SK-N-SH (cell line): ENCODE measurements at regions not wholly inside any gene's neighbourhood (a gene's known extent, or its start where the extent isn't known, plus 50 kb on each side); places are given as distances from the start of the nearest gene placed in this dataset.

Experiments
- CTCF ChIA-PET: fragments of 300-600, 350-600 bp; formaldehyde crosslinking; extraction: SDS; loops from one replicate; lab custom pipeline; 2021; lab: Yijun Ruan, JAX
- POLR2A ChIA-PET: fragments of 350-600 bp; sonication (Branson Sonifier 250); formaldehyde crosslinking; extraction: SDS; loops from one replicate; lab custom pipeline; 2020; ENCODE audit warnings: antibody characterized with exemption, inconsistent platforms; lab: Yijun Ruan, JAX
- DNase-seq: peaks from one replicate; pipeline ENCODE4 v3.0.0; 2012
- H2AFZ ChIP-seq: fragments of 200-600 bp; sonication (generic); 2 replicates; pipeline ENCODE4 v1.8.1; 2016; ENCODE audit warnings: antibody characterized with exemption, mild to moderate bottlenecking, low read depth
- H3F3A ChIP-seq: fragments of 200-600 bp; sonication (generic); replicated peaks from 2 replicates; pipeline ENCODE3; 2016; ENCODE audit warnings: antibody characterized with exemption, mild to moderate bottlenecking; ENCODE audit not compliant: insufficient read depth
- H3K27ac ChIP-seq, 2 experiments: fragments of 200-500 bp in 1 of 2; fragments of 200-600 bp in 1 of 2; sonication (Bioruptor generic) in 1 of 2; sonication (generic), shearing (Covaris generic) in 1 of 2; 2 replicates each; pipeline versions ENCODE4 v1.5.1 to v1.6.1; 2014 to 2016; ENCODE audit warnings: low read depth in 2 of 2, inconsistent platforms in 1 of 2, low read length in 1 of 2, mild to moderate bottlenecking in 1 of 2, mixed read lengths in 1 of 2
- H3K27me3 ChIP-seq: fragments of 200-600 bp; sonication (generic), shearing (Covaris generic); 2 replicates; pipeline ENCODE4 v1.6.1; 2016; ENCODE audit warnings: mixed run types; ENCODE audit not compliant: insufficient read depth
- H3K36me3 ChIP-seq, 2 experiments: fragments of 200-500 bp in 1 of 2; fragments of 200-600 bp in 1 of 2; sonication (Bioruptor generic) in 1 of 2; sonication (generic) in 1 of 2; replicated peaks in 1 of 2; 2 replicates each; pipeline versions ENCODE3 to v1.5.1; 2014 to 2016; ENCODE audit warnings: low read length in 1 of 2, mild to moderate bottlenecking in 1 of 2; ENCODE audit not compliant: insufficient read depth in 2 of 2, control insufficient read depth in 1 of 2
- H3K4me1 ChIP-seq, 2 experiments: fragments of 200-500 bp in 1 of 2; fragments of 200-600 bp in 1 of 2; sonication (Bioruptor generic) in 1 of 2; sonication (generic), shearing (Covaris generic) in 1 of 2; 2 replicates each; pipeline versions ENCODE4 v1.5.1 to v1.6.1; 2014 to 2016; ENCODE audit warnings: low read depth in 1 of 2, low read length in 1 of 2, mixed run types in 1 of 2; ENCODE audit not compliant: insufficient read depth in 2 of 2, control insufficient read depth in 1 of 2
- H3K4me2 ChIP-seq: fragments of 200-600 bp; sonication (generic), shearing (Covaris generic); 2 replicates; pipeline ENCODE4 v1.6.1; 2017; ENCODE audit warnings: mixed run types
- H3K4me3 ChIP-seq, 2 experiments: fragments of 200-500 bp in 1 of 2; fragments of 200-600 bp in 1 of 2; sonication (Bioruptor generic) in 1 of 2; sonication (generic), shearing (Covaris generic) in 1 of 2; 2 replicates each; pipeline versions ENCODE4 v1.5.1 to v1.8.1; 2014 to 2016; ENCODE audit warnings: low read depth in 2 of 2, inconsistent platforms in 1 of 2, low read length in 1 of 2, mild to moderate bottlenecking in 1 of 2, mixed read lengths in 1 of 2, moderate library complexity in 1 of 2
- H3K79me2 ChIP-seq: fragments of 200-600 bp; sonication (generic); 2 replicates; pipeline ENCODE4 v1.8.1; 2017; ENCODE audit warnings: mild to moderate bottlenecking; ENCODE audit not compliant: insufficient read depth
- H3K9ac ChIP-seq: fragments of 200-600 bp; sonication (generic); 2 replicates; pipeline ENCODE4 v1.6.1; 2017; ENCODE audit warnings: mixed run types
- H3K9me2 ChIP-seq: fragments of 200-600 bp; sonication (generic); 2 replicates; pipeline ENCODE4 v1.6.1; 2017; ENCODE audit warnings: mixed run types
- H3K9me3 ChIP-seq: fragments of 200-600 bp; sonication (generic); 2 replicates; pipeline ENCODE4 v1.6.1; 2017; ENCODE audit warnings: mixed run types, mild to moderate bottlenecking, moderate library complexity
- H4K20me1 ChIP-seq: fragments of 200-600 bp; sonication (generic); 2 replicates; pipeline ENCODE4 v1.6.1; 2017; ENCODE audit warnings: mild to moderate bottlenecking, mixed run types; ENCODE audit not compliant: insufficient read depth
- CHD2 ChIP-seq: fragments of 150-350 bp; IDR thresholded peaks from 2 replicates; pipeline ENCODE4 v1.6.1; 2018; ENCODE audit warnings: low read length; ENCODE audit not compliant: partially characterized antibody
- ELF1 ChIP-seq: IDR thresholded peaks from 2 replicates; pipeline ENCODE4 v1.4.0; 2012
- EP300 ChIP-seq, 2 experiments: IDR thresholded peaks; 2 replicates each; pipeline versions ENCODE4 v1.4.0 to v1.6.1; 2012; ENCODE audit warnings: borderline replicate concordance in 1 of 2, low read depth in 1 of 2, low read length in 1 of 2
- EZH2phosphoT487 ChIP-seq: fragments of 200-600 bp; sonication (generic); IDR thresholded peaks from 2 replicates; pipeline ENCODE4 v1.6.1; 2017; ENCODE audit warnings: low read depth, mixed run types, mild to moderate bottlenecking, antibody characterized with exemption, moderate library complexity, borderline replicate concordance
- FOSL2 ChIP-seq: IDR thresholded peaks from 2 replicates; pipeline ENCODE4 v1.4.0; 2012; ENCODE audit warnings: low read depth, mild to moderate bottlenecking, moderate library complexity, borderline replicate concordance
- GABPA ChIP-seq: IDR thresholded peaks from 2 replicates; pipeline ENCODE4 v1.4.0; 2012; ENCODE audit warnings: low read depth, mild to moderate bottlenecking
- MEF2A ChIP-seq: IDR thresholded peaks from 2 replicates; pipeline ENCODE4 v1.4.0; 2012; ENCODE audit warnings: low read depth, borderline replicate concordance
- MXI1 ChIP-seq: IDR thresholded peaks from 2 replicates; pipeline ENCODE4 v1.6.1; 2012; ENCODE audit warnings: mild to moderate bottlenecking, low read depth, low read length, improper control_type of control experiment
- NFIC ChIP-seq: IDR thresholded peaks from 2 replicates; pipeline ENCODE4 v1.4.0; 2012; ENCODE audit warnings: borderline replicate concordance
- NRF1 ChIP-seq: IDR thresholded peaks from 2 replicates; pipeline ENCODE4 v1.6.1; 2012; ENCODE audit warnings: low read depth, mild to moderate bottlenecking, low read length
- RAD21 ChIP-seq: IDR thresholded peaks from 2 replicates; pipeline ENCODE4 v1.6.1; 2012; ENCODE audit warnings: mild to moderate bottlenecking, low read length
- RCOR1 ChIP-seq: fragments of 150-350 bp; IDR thresholded peaks from 2 replicates; pipeline ENCODE4 v1.6.1; 2017; ENCODE audit warnings: antibody characterized with exemption, low read length
- RXRA ChIP-seq: IDR thresholded peaks from 2 replicates; pipeline ENCODE4 v1.4.0; 2012; ENCODE audit warnings: low read depth, mild to moderate bottlenecking, borderline replicate concordance
- SIN3A ChIP-seq: IDR thresholded peaks from 2 replicates; pipeline ENCODE4 v1.6.1; 2012; ENCODE audit warnings: low read depth, mild to moderate bottlenecking, low read length, moderate library complexity, borderline replicate concordance
- SMC3 ChIP-seq: IDR thresholded peaks from 2 replicates; pipeline ENCODE4 v1.6.1; 2012; ENCODE audit warnings: low read depth, low read length, improper control_type of control experiment
- TAF1 ChIP-seq: IDR thresholded peaks from 2 replicates; pipeline ENCODE4 v1.6.1; 2012; ENCODE audit warnings: low read depth, mild to moderate bottlenecking, low read length, moderate library complexity, borderline replicate concordance
- TEAD4 ChIP-seq: IDR thresholded peaks from 2 replicates; pipeline ENCODE4 v1.4.0; 2012; ENCODE audit warnings: mild to moderate bottlenecking, borderline replicate concordance; ENCODE audit not compliant: insufficient read depth
- WGBS: methylation state at CpG from one replicate; pipeline ENCODE4 v1.1.6; 2017; ENCODE audit warnings: low lambda C conversion rate; 5-methylcytosine and 5-hydroxymethylcytosine counted together
- TF ChIP-seq, protein P1 (sequence below): fragments of 200-600 bp; sonication (generic); IDR thresholded peaks from 2 replicates; pipeline ENCODE4 v1.6.1; 2017; ENCODE audit warnings: antibody characterized with exemption, mild to moderate bottlenecking, moderate library complexity
- TF ChIP-seq, protein P2 (sequence below): IDR thresholded peaks from 2 replicates; pipeline ENCODE4 v1.4.0; 2012; ENCODE audit warnings: low read depth
- TF ChIP-seq, protein P3 (sequence below): fragments of 150-350 bp; IDR thresholded peaks from 2 replicates; pipeline ENCODE4 v1.6.1; 2017; ENCODE audit warnings: antibody characterized with exemption, low read length, low read depth, borderline replicate concordance
- TF ChIP-seq, protein P4 (sequence below): IDR thresholded peaks from 2 replicates; pipeline ENCODE4; 2012
- TF ChIP-seq, protein P5 (sequence below): IDR thresholded peaks from 2 replicates; pipeline ENCODE4 v1.6.1; 2012; ENCODE audit warnings: mild to moderate bottlenecking, low read depth, low read length, moderate library complexity

DNA sequence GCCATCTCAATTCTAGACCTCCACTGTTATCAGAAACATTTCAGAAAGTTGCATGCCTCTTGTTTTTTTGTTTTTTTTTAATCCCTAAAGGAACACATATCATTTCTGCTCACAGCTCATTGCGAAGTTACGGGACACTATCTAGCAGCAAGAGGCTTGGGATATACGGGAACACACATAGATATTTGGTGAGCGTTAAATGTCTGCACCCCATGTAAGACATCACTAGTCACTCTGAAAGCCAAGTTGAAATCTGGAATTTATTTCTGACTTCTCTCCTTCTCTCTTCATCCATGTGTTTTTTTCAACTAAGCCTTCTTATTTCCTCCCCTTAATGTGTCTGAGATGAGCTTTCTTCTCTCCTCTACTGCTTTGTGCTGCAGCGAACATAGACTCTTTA lies 683.7 kb downstream of the PDHA2 start (continued):
- TF ChIP-seq, protein P1, sequence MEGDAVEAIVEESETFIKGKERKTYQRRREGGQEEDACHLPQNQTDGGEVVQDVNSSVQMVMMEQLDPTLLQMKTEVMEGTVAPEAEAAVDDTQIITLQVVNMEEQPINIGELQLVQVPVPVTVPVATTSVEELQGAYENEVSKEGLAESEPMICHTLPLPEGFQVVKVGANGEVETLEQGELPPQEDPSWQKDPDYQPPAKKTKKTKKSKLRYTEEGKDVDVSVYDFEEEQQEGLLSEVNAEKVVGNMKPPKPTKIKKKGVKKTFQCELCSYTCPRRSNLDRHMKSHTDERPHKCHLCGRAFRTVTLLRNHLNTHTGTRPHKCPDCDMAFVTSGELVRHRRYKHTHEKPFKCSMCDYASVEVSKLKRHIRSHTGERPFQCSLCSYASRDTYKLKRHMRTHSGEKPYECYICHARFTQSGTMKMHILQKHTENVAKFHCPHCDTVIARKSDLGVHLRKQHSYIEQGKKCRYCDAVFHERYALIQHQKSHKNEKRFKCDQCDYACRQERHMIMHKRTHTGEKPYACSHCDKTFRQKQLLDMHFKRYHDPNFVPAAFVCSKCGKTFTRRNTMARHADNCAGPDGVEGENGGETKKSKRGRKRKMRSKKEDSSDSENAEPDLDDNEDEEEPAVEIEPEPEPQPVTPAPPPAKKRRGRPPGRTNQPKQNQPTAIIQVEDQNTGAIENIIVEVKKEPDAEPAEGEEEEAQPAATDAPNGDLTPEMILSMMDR: no peak
- TF ChIP-seq ELF1: no peak
- no peak for TF ChIP-seq MXI1

DNA sequence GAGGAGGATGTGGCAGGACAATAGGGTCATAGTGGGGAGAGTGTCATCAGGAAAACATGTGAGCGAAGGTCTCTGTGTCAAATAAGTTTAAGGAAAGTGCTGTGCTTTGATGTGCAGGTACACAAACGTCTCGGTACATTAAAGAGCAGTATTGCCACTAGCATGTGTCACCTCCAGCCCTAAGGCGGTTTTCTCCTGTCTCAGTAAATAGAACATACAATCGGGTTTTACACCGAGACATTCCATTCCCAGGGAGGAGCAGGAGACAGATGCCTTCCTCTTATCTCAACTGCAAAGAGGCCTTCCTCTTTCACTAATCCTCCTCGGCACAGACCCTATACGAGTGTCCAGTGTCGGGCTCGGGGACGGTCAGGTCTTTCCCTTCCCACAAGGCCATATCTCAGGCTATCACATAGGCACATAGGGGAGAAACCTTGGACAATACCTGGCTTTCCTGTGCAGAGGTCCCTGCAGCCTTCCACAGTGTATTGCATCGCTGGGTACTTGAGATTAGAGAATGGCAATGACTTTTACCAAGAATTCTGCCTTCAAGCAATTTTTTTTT lies 684.5 kb downstream of the PDHA2 start:
- CTCF ChIA-PET: no interaction called here
- Histone ChIP-seq H3K36me3 (no peaks in the 10 kb centered on the region), H2AFZ (no peak overlapping the region), H3K9me3 (no peaks in the 10 kb centered on the region), H3K27ac (no peak overlapping the region), H3K4me2 (no peak overlapping the region), H3K4me1 (no peaks in the 10 kb centered on the region), H3F3A (no peaks in the 10 kb centered on the region), H4K20me1 (no peaks in the 10 kb centered on the region), H3K27me3 (no peaks in the 10 kb centered on the region), H3K9me2 (no peaks in the 10 kb centered on the region; the same call in 1 of the 2 replicates), H3K79me2 (no peaks in the 10 kb centered on the region), H3K4me3 (no peak overlapping the region), H3K9ac (no peak overlapping the region)
- 65% methylated on average over 12 of the region's 12 CpGs for WGBS
- POLR2A ChIA-PET: no interaction called here
- no peak for DNase-seq
- TF ChIP-seq MXI1 (no peak), RAD21 (no peak), GABPA (no peak), FOSL2 (no peak), SIN3A (no peak), SMC3 (no peak), MEF2A (no peak), TEAD4 (no peak), RXRA (no peak), EZH2phosphoT487 (no peak), EP300 (IDR thresholded peaks at IDR 0.05; ENCODE audit: borderline replicate concordance in 1 of 2, low read depth in 1 of 2, low read length in 1 of 2) (no peak), NRF1 (no peak), CHD2 (no peak), NFIC (no peak), RCOR1 (no peak), TAF1 (no peak)
- TF ChIP-seq, protein P2, sequence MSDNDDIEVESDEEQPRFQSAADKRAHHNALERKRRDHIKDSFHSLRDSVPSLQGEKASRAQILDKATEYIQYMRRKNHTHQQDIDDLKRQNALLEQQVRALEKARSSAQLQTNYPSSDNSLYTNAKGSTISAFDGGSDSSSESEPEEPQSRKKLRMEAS: no peak
- TF ChIP-seq, protein P3, sequence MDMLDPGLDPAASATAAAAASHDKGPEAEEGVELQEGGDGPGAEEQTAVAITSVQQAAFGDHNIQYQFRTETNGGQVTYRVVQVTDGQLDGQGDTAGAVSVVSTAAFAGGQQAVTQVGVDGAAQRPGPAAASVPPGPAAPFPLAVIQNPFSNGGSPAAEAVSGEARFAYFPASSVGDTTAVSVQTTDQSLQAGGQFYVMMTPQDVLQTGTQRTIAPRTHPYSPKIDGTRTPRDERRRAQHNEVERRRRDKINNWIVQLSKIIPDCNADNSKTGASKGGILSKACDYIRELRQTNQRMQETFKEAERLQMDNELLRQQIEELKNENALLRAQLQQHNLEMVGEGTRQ: no peak
- TF ChIP-seq, protein P4, sequence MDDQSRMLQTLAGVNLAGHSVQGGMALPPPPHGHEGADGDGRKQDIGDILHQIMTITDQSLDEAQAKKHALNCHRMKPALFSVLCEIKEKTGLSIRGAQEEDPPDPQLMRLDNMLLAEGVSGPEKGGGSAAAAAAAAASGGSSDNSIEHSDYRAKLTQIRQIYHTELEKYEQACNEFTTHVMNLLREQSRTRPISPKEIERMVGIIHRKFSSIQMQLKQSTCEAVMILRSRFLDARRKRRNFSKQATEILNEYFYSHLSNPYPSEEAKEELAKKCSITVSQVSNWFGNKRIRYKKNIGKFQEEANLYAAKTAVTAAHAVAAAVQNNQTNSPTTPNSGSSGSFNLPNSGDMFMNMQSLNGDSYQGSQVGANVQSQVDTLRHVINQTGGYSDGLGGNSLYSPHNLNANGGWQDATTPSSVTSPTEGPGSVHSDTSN: no peak
- TF ChIP-seq, protein P5, sequence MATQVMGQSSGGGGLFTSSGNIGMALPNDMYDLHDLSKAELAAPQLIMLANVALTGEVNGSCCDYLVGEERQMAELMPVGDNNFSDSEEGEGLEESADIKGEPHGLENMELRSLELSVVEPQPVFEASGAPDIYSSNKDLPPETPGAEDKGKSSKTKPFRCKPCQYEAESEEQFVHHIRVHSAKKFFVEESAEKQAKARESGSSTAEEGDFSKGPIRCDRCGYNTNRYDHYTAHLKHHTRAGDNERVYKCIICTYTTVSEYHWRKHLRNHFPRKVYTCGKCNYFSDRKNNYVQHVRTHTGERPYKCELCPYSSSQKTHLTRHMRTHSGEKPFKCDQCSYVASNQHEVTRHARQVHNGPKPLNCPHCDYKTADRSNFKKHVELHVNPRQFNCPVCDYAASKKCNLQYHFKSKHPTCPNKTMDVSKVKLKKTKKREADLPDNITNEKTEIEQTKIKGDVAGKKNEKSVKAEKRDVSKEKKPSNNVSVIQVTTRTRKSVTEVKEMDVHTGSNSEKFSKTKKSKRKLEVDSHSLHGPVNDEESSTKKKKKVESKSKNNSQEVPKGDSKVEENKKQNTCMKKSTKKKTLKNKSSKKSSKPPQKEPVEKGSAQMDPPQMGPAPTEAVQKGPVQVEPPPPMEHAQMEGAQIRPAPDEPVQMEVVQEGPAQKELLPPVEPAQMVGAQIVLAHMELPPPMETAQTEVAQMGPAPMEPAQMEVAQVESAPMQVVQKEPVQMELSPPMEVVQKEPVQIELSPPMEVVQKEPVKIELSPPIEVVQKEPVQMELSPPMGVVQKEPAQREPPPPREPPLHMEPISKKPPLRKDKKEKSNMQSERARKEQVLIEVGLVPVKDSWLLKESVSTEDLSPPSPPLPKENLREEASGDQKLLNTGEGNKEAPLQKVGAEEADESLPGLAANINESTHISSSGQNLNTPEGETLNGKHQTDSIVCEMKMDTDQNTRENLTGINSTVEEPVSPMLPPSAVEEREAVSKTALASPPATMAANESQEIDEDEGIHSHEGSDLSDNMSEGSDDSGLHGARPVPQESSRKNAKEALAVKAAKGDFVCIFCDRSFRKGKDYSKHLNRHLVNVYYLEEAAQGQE: no peak
- TF ChIP-seq, all 33 proteins: peak for 0
